ENCODE measurements at regions not wholly inside any gene's neighbourhood (a gene's known extent, or its start where the extent isn't known, plus 50 kb on each side); places are given as distances from the start of the nearest gene placed in this dataset.

GRCh38 chr9:81156381-81156780, 533.0 kb downstream of the TLE1 start:
- DNase-seq, result no peak

DNA sequence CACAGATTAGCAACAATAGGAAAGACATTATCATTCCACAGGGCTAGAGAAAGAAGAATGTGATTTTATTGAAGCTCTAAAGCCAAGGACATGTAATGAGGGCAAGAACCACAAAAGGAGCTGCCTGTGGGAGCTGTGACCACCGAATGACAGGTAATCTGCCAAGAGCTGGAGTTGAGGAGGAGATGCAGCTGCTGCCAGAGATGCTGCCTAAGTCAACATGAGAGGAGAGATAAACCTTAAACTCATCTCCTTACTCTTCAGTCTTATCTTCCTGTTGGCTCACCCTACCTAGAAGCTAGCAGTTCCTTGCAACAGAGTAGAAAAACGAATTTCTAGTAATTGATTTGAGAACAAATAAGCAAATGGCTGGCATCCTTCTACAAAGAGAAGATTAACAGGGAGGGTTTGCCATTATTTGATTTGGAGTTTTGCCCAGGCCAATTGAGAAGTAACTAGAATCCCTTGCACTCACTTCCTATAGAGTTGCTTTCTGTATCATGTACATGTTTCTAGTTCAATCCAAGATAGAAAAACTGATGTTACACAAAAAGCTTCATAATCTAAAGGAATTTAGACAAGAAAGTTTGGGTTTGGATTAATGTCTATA, 539.2 kb downstream of the TLE1 start:
- DNase-seq, result no peak

DNA sequence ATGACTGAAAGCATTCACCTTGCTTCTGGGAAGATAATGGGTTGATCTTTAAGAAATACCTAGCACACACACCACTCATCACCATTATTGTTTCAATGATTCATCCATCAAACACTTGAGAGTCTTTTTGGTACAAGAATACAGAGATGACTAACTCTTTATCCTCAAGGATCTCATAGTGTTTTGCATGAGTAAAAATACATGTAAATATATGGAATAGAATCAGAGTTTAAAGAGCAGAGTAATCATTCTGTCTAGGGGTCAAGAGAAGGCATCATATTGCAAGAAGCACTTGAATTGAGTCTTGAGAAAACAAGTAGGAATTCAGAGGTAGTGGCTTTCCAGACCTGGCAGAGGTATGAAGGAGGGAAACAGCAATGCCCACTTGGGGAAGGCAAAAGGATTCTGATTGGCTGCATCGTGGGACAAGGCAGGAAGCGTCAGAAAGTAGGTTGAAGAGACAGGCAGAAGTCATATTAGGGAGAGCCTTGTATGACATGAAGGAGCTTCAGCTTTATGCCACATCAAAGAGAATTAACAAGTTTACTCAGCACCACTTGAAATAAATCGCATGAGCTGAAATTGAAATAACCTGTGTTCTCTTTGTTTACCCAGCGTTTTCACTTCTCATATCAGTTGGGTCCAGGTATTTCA, 542.5 kb downstream of the TLE1 start:
- no peak for DNase-seq

DNA sequence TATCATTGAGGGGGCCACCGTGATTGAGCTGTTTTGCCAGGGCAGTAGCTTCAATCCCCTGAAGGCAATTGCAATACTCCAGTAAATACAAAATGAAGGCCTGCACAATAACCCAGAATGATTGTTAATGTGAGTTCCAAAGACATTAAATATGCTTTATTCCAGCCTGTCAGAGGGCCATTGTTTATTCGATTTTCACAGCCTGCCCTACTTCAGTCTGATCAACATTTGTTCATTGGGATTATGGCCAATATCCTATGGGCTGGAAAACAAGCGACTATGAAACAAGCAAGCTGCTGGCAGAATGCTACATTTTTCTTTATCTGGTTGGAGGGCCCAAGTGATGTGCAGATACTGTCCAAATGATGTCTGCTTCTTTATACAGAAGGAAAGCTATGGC, 543.1 kb downstream of the TLE1 start:
- DNase-seq, result no peak

DNA sequence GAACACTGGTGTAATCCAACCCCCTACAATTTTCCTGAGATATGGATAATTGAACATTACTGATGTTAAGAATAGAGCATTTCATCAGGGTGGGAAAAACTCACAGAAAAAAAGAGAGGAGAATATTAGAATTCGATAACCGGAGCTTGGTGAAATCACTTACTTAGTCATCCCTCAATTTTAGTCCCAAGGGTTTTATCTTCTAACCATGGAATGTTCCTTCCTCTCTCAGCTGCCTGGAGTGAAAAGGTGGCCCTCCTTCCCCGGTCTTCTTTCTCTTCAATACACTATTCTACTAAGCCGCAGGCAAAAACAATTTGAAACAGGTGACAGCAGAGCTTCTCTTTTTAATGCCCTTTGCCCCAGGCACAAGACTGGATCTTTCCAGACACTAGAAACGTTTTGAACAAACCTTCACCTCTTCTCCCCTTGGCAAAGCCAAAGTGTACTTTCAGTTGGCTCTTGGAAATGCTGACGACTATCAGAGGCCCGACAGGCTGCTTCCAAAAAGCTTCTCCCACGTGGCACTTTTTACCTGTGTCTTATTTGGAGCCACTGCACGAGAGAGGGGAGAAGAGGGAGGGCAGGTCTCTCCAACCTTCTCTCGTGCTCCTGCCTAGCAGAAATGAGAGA, 543.9 kb downstream of the TLE1 start:
- DNase-seq, result no peak

DNA sequence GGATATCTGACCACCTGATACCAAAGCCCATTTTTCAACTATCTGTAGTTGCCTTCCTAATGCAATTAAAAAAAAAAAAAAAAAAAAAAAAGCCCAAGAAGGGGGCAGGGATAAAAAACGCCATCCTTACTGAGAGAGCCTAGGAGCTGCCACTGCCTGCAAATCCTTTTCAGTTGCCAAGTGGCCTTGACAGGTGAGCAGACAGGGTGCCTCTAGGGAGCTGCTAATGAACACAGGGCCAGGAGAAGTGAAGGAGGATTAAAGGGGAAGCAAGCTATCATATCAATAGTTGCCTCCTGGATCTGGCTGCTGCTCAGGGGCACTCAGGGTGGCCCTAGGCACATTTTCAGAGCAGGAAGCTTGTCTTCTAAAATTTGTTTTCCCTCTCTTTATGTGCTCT, 547.4 kb downstream of the TLE1 start:
- no peak for DNase-seq

DNA sequence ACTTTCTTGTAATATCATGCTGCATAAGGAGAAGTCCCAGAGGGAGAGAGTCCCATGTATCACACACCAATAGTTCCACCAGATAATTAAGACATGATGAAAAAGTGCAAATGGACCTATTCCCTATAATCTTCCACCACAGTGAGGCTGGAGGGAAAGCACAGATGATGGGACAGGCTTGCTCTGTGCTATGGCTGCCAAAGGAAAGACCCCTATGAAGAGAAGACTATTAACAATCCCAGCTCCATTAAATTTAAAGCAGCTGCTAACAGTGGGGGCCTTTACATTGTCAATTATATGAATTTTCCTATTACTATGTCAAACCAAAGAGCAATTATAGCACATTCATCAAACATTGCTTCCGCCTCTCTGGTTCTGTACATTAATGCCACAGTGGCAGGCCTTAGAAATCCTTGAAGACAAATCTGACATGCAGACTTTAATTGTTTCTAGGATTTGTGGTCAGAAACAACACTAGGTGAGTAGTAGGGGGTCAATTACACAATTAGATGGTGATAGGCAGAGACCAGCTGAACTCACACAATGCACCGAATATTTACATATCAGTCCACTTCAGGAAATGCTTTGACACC, 551.3 kb downstream of the TLE1 start:
- no peak for DNase-seq

- DNase-seq, result no peak
Measured at GRCh38 chr9:81132796-81133195, 556.6 kb downstream of the TLE1 start.

DNA sequence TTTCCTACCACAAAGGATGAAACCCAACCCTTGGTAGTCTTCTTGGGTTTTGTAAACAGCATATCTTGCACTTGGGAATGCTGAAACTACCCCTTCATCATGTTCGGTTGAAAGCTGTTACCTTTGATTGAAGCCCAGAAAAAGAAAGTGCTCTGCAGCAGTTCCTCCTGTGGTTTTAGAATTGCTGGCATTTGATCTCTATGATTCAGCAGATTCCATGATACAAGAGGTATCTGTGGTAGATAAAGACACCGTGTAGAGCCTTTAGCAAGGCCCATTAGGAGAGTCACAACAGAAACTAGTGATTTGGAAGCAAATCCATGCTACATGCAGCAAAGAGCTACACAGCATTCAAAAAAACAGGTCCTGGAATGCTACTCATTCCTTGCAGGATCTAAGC, 557.0 kb downstream of the TLE1 start:
- no peak for DNase-seq

DNA sequence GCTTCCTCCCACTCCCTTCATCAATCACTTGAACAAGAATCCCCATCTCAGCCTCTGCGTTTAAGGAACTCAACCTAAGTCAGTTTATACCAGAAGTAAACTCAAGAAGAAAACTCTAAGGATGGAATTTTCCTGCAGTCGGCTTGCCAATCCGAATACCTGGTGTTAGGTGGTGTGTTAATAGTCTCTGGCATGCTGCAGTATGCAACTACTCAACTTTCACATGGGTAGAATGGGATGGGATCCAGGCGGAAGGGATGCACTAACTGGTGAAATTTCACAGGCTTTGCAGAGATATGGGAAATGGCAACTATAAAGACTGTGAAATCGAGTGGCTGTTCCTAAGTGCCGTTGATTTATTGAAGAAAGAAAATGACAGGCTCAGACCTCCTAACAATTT, 560.6 kb downstream of the TLE1 start:
- DNase-seq, result no peak

DNA sequence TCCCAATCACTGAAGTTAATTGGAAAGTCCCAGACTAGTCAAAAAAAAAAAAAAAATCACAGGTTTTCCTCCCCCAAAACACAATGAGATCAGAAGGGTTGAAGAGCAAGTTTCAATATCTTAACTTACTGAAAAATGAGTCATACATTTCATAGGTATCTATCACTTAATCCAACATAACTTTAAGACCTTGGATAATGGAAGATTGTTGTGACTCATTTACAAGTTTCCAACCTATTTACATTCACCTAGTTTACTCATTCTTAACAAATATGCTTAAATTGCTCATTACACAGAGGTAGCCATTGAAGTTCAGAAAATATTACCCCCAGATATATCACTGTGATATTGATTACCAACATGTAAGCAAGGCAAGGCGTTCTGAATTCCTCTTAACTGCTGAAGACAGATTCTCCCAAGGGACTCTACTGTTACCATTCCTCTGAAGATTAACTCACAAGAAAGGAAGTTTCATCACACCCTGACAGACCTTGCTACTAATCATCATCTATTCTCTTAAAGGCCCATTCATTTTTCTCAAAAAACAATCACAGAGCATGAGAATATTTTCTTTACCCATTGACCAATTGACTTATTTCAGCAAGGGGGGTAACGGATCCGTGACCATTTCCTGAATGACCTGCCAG, 563.8 kb downstream of the TLE1 start:
- no peak for DNase-seq

DNA sequence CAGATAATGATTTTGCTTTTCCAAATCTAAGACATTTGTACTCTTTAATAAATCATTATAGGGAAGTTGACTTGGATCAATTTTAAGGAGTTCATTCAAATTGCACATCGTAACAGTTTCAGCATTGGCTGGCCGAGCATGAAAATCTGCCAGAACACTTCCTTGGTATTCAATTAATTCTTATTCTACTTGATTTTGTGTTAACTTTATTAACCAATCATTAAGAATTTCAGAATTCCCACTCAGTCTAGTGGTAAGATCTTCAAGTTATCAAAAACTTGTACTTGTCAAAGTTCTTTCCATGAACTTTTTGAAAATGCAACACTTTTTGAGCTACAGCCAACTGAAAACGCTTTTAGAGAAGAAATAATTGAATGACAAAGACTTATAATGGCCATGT, 565.8 kb downstream of the TLE1 start:
- no peak for DNase-seq

- DNase-seq, result no peak
Measured at GRCh38 chr9:81122749-81123148, 566.6 kb downstream of the TLE1 start.

- DNase-seq, result no peak
Measured at GRCh38 chr9:81119591-81119990, 569.8 kb downstream of the TLE1 start.

DNA sequence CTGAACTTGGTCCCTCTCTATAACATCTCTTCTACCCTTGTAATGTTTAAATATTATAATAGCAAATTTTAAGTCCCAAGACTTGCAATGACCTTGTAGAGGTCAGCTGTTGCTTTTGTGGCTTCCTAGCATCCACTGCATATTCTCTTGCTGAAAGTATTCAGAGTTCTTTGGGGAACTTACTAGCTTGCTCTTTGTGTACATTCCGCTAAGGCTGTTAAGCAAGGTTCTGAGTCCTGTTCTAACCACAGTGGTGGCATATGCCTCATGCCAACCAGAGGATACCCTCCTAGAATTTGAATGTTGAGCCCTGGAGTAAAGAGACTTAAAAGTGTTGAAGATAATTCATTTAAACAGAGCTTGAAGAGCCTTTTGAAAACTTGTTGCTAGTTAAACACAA, 570.9 kb downstream of the TLE1 start:
- DNase-seq, result no peak

- DNase-seq, result no peak
Measured at GRCh38 chr9:81116340-81117137, 572.8 kb downstream of the TLE1 start.

DNA sequence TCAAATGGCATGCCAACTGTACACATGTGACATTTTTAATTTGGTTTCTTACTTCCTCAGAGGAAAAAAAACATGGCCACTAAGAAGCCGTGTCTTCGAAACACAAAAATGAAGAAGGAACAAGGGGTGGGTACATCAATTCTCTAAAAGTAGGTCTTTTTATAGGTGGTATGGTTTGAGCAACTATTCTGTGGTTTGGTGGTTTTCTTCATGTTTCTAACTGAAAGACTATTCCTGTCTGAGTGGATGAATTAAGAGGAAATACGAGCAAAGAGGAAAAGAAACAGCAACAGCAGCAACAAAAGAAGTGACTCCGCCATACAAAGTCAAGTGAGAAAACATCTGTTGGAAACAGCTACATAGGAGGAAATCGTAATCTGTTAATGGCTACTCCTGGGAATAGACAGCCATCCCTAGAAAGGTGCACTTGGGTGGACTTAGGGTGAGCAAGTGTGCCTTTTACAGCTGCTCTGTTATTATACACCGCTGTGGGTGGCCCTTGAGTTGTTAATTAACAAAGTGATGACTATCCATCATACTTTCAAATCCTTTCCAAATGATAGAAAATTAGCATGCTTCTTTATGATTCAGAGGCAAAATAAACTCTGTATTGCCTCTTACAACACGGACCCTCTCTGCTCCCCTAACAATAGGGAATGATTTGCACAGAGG, 575.8 kb downstream of the TLE1 start:
- no peak for DNase-seq

DNA sequence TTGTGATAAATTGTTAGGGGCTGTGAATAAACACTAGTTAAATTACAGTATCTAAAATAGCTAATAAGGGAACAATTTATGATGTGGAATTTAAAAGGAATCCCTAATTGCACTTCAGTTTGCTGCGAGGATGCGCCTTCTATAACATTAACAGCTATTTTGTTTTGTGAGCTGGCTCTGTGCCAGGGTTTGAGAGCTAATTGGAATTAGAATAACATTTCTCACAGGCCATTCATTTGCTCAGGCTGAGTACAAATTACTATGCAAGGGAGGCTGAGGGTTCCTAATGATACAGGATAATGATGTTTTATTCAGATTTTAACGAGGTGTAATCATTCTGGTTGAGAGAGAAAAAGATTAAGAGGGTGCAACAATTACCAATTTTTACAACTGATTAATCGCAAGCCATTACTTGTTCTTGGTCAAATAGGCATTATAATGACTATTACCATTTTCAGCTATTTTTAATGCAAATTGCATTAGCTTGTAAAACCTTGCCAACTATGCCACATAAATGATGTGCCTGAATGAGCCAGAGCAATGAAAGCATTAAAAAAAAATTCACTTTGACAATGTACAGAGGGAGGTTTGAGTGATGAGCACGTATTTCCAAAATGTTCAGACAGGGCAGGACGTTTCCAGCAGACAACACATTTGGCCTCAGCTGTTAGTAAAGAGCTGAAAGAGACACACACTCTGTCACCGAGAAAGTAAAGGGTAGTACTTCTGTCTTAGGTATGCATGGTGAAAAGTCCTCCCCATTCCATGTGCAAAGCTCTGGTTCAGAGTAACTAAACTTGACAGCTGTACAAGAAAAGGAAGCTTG, 576.5 kb downstream of the TLE1 start:
- no peak for DNase-seq

DNA sequence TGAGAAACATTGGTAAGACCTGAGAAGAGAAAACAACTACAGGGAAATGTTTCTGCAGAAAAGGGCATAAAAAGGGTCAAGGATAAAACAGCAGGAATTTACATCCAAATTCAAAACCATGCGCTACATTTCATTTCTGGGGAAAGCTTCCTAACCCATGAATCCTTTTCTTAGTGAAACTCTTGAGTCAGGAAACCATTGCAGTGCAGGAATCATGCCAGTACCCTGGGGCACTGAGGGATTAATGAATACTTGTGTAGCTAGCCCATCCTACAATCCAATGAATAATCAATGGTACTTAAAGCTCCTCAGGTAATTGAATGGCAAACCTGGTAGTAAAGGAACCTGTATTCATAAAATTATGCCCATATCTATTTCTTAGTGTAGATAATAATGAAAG, 580.5 kb downstream of the TLE1 start:
- DNase-seq, result no peak

DNA sequence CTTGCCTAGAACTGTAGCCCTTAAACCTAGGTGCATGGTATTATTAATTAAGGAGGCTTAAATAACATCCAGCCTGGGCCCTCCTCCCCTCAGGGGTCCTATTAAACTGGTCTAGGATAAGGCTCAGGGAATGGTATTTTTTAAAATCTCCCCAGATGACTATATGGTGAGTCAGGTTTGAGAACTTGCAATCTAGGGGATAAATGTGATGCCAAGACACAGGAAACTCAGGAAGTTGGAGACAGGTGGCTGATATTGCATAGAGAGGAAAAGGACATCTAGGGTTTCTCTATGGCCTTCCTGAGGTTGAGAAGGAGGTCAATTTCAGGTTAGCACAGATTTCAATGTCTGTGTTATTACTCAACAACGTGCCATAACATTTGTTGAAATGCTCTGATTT, 581.0 kb downstream of the TLE1 start:
- DNase-seq, result no peak

Measured in activated CD4-positive, alpha-beta T cell treated with anti-CD3 and anti-CD28 coated beads, Interleukin-2, amount 50 U/mL, for 4 hours (primary cell).